ENCODE measurements at regions not wholly inside any gene's neighbourhood (a gene's known extent, or its start where the extent isn't known, plus 50 kb on each side); places are given as distances from the start of the nearest gene placed in this dataset.

DNA sequence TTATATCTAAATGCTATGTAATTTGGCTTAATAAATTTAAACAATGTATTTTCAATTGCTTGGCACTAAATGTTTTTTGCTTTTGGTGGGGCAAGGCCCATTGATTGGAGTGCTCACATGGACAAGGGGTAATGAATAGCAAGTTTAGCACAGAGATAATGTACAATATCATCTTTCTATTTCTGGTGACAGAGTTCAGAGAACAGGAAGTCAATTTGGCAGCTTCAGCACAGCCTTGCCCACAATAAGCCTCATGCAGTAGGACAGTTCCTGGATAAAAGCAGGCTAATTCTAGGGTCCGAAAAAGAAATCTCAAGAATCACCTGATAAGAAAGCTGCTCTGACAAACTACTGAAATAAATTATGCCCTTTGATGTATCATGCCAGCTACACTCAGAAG, 443.9 kb upstream of the FSHR start:
- no peak overlapping the region for H3K4me3 ChIP-seq (replicated peaks; ENCODE audit: insufficient read depth, low read length)
- H3K27ac ChIP-seq (replicated peaks), result no peak overlapping the region
- TF ChIP-seq SPI1 (IDR thresholded peaks at IDR 0.05; ENCODE audit: borderline replicate concordance, low read depth) (no peak), POLR2AphosphoS5 (IDR thresholded peaks at IDR 0.05; ENCODE audit: low read depth) (no peak), GABPA (IDR thresholded peaks at IDR 0.05; ENCODE audit: low read depth) (no peak)
- TF ChIP-seq, protein P1, sequence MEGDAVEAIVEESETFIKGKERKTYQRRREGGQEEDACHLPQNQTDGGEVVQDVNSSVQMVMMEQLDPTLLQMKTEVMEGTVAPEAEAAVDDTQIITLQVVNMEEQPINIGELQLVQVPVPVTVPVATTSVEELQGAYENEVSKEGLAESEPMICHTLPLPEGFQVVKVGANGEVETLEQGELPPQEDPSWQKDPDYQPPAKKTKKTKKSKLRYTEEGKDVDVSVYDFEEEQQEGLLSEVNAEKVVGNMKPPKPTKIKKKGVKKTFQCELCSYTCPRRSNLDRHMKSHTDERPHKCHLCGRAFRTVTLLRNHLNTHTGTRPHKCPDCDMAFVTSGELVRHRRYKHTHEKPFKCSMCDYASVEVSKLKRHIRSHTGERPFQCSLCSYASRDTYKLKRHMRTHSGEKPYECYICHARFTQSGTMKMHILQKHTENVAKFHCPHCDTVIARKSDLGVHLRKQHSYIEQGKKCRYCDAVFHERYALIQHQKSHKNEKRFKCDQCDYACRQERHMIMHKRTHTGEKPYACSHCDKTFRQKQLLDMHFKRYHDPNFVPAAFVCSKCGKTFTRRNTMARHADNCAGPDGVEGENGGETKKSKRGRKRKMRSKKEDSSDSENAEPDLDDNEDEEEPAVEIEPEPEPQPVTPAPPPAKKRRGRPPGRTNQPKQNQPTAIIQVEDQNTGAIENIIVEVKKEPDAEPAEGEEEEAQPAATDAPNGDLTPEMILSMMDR (IDR thresholded peaks at IDR 0.05; ENCODE audit: insufficient read depth, low read length), result no peak
- TF ChIP-seq, protein P2, sequence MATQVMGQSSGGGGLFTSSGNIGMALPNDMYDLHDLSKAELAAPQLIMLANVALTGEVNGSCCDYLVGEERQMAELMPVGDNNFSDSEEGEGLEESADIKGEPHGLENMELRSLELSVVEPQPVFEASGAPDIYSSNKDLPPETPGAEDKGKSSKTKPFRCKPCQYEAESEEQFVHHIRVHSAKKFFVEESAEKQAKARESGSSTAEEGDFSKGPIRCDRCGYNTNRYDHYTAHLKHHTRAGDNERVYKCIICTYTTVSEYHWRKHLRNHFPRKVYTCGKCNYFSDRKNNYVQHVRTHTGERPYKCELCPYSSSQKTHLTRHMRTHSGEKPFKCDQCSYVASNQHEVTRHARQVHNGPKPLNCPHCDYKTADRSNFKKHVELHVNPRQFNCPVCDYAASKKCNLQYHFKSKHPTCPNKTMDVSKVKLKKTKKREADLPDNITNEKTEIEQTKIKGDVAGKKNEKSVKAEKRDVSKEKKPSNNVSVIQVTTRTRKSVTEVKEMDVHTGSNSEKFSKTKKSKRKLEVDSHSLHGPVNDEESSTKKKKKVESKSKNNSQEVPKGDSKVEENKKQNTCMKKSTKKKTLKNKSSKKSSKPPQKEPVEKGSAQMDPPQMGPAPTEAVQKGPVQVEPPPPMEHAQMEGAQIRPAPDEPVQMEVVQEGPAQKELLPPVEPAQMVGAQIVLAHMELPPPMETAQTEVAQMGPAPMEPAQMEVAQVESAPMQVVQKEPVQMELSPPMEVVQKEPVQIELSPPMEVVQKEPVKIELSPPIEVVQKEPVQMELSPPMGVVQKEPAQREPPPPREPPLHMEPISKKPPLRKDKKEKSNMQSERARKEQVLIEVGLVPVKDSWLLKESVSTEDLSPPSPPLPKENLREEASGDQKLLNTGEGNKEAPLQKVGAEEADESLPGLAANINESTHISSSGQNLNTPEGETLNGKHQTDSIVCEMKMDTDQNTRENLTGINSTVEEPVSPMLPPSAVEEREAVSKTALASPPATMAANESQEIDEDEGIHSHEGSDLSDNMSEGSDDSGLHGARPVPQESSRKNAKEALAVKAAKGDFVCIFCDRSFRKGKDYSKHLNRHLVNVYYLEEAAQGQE (IDR thresholded peaks at IDR 0.05; ENCODE audit: insufficient replicate concordance, low read depth), result no peak
- no peak for DNase-seq (ENCODE audit: low read depth in 1 of 2, low spot score in 1 of 2)
- H3K27me3 ChIP-seq (ENCODE audit: insufficient read depth, poor library complexity, severe bottlenecking), result no peaks in the 10 kb centered on the region

DNA sequence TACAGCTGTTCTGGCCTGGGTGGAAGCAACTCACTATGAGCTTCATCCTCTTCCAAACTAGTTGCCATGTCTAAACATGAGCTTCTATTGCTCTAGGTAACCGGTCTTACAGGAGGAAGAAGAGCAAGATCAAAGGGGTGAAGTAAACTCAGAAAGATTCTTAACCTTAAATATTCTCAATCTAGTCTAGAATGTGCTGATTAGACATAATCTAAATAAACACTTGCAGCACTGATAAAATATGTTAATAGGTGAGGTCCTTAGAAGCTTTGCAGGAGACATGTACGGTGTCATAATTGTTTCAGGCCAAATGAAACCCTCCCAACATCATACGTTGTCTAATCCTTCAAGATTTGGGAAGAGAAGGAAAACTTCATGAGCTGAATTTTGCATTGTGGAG, 431.6 kb upstream of the FSHR start:
- Histone ChIP-seq H3K27me3 (ENCODE audit: insufficient read depth, poor library complexity, severe bottlenecking) (no peaks in the 10 kb centered on the region), H3K4me3 (replicated peaks; ENCODE audit: insufficient read depth, low read length) (no peak overlapping the region), H3K27ac (replicated peaks) (no peak overlapping the region)
- TF ChIP-seq GABPA (IDR thresholded peaks at IDR 0.05; ENCODE audit: low read depth) (no peak), SPI1 (IDR thresholded peaks at IDR 0.05; ENCODE audit: borderline replicate concordance, low read depth) (no peak), POLR2AphosphoS5 (IDR thresholded peaks at IDR 0.05; ENCODE audit: low read depth) (no peak)
- TF ChIP-seq, protein P2 (IDR thresholded peaks at IDR 0.05; ENCODE audit: insufficient replicate concordance, low read depth), result no peak
- TF ChIP-seq, protein P1 (IDR thresholded peaks at IDR 0.05; ENCODE audit: insufficient read depth, low read length), result no peak
- DNase-seq (ENCODE audit: low read depth in 1 of 2, low spot score in 1 of 2), result no peak

DNA sequence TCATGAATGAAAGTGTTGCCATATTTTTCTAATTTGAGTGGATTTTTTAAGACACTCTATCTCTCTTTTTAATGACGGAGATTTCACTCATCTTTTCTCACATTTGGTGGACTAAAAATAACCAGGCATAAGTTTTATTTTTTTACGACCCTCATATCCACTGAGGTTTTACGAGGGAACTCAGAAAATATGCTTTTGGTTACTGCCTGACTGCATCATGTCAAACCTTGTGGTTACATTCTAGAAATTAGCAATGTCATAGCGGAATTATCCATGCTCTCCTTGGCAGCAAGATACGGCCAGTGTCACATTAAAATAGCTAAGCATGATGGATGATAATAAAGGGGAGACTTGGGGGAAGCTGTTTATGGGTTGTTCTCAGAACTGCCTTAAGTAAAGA, 428.6 kb upstream of the FSHR start:
- no peak overlapping the region for H3K4me3 ChIP-seq (replicated peaks; ENCODE audit: insufficient read depth, low read length)
- no peak overlapping the region for H3K27ac ChIP-seq (replicated peaks)
- no peaks in the 10 kb centered on the region for H3K27me3 ChIP-seq (ENCODE audit: insufficient read depth, poor library complexity, severe bottlenecking)
- TF ChIP-seq, protein P1 (IDR thresholded peaks at IDR 0.05; ENCODE audit: insufficient read depth, low read length), result no peak
- no peak for TF ChIP-seq POLR2AphosphoS5 (IDR thresholded peaks at IDR 0.05; ENCODE audit: low read depth)
- TF ChIP-seq, protein P2 (IDR thresholded peaks at IDR 0.05; ENCODE audit: insufficient replicate concordance, low read depth), result no peak
- no peak for TF ChIP-seq SPI1 (IDR thresholded peaks at IDR 0.05; ENCODE audit: borderline replicate concordance, low read depth)
- TF ChIP-seq GABPA (IDR thresholded peaks at IDR 0.05; ENCODE audit: low read depth), result no peak
- no peak for DNase-seq (ENCODE audit: low read depth in 1 of 2, low spot score in 1 of 2)
